NT2/D1 (cell line): ENCODE measurements at regions not wholly inside any gene's neighbourhood (a gene's known extent, or its start where the extent isn't known, plus 50 kb on each side); places are given as distances from the start of the nearest gene placed in this dataset.

Experiments
- DNase-seq: peaks from one replicate; pipeline ENCODE4 v3.0.0-alpha.2; 2011; ENCODE audit warnings: low read depth, low spot score
- H3K27me3 ChIP-seq: 2 replicates; pipeline ENCODE4 v1.6.0; 2011; ENCODE audit warnings: mild to moderate bottlenecking; ENCODE audit not compliant: insufficient read length, insufficient read depth
- H3K36me3 ChIP-seq: 2 replicates; pipeline ENCODE4 v1.6.1; 2011; ENCODE audit warnings: mild to moderate bottlenecking, low read length, mixed read lengths; ENCODE audit not compliant: insufficient read depth, insufficient read length
- H3K4me1 ChIP-seq: 2 replicates; pipeline ENCODE4 v1.5.1; 2011; ENCODE audit not compliant: insufficient read depth, insufficient read length
- H3K4me3 ChIP-seq: 2 replicates; pipeline ENCODE4 v1.5.1; 2011; ENCODE audit warnings: low read depth; ENCODE audit not compliant: insufficient read length
- H3K9ac ChIP-seq: 2 replicates; pipeline ENCODE4 v1.6.0; 2011; ENCODE audit warnings: low read depth; ENCODE audit not compliant: insufficient read length
- H3K9me3 ChIP-seq: 2 replicates; pipeline ENCODE4 v1.5.1; 2011; ENCODE audit warnings: mild to moderate bottlenecking, low read length; ENCODE audit not compliant: insufficient read depth
- SUZ12 ChIP-seq: IDR thresholded peaks from 2 replicates; pipeline ENCODE4 v1.6.1; 2011; ENCODE audit not compliant: insufficient read length, insufficient read depth; ENCODE audit errors: extremely low read depth
- YY1 ChIP-seq: IDR thresholded peaks from 2 replicates; pipeline ENCODE4 v1.6.1; 2011; ENCODE audit not compliant: insufficient read length, insufficient read depth
- ZNF274 ChIP-seq: IDR thresholded peaks from 2 replicates; pipeline ENCODE4 v1.6.1; 2011; ENCODE audit warnings: mild to moderate bottlenecking, low read depth, low read length

DNA sequence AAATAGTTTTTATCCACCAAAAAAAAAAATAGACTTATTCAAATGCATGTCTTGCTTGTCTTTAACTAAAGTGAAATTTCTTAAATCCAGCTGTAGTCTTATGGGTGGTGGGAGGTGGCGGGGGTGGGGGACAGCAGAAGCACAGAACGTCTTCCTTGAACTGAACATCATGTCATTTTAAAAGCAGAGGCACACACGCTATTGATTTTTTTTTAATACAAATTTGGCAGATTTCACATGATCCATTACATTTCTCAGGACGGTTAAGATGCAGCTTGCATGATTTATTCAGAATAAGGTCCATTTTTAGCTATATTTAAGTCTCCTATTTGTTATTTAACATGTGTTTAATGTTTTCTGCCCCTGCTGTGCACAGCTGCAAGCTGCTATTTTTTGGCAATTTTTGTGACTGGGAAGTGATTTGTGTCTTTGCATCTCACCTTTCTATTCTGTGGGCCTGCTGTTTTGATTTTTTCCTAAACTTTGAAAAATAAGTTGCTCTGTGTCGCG is 274.0 kb downstream of the TSHZ3 start:
- Histone ChIP-seq H3K9me3 (no peaks in the 10 kb centered on the region), H3K4me1 (no peaks in the 10 kb centered on the region), H3K27me3 (no peaks in the 10 kb centered on the region), H3K36me3 (no peaks in the 10 kb centered on the region), H3K4me3 (no peak overlapping the region), H3K9ac (no peak overlapping the region)
- TF ChIP-seq SUZ12 = no peak
- no peak for TF ChIP-seq YY1
- no peak for TF ChIP-seq ZNF274
- DNase-seq = no peak

DNA sequence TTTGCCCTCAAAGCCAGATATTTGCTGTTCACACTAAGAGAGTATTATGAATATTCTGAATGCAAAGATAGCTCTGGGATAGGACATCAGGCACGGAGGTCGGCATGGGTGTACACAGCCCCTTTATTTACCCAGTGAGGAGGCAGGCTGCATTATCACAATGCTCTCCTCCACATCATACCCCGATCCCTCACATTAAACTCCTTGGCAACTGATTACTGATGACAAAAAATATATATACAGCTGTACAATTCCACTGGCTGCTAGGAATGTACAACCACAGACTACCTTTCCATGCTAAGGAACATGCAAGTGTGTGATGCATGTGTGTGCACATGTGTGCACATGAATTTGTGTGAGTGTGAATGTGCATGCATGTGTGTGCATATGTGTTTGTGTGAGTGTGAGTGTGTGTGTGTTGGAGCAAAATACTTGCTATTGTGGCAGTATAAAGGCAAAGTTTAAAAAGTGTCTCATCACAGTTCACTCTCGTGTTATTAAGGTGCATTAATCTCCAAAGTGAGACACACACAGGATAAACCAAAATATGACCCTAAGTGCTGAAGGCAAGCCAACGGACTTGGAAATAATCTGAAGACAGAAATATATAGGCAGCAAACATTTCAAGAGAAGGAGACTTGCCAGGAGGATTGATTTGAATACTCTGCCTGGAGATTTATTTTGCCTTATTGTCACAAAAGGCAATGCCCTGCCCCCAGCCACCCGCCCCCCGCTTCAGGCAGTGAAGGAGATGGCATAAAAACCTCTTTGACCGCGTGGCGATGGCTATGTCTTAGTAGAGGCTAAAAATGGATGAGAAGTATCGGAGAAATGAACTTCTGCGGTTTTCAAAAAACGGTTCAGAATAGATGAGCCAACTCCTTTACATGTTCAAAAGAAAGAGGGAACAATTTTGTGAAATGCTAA is 274.8 kb downstream of the TSHZ3 start:
- no peak for DNase-seq
- Histone ChIP-seq H3K9me3 (no peaks in the 10 kb centered on the region), H3K27me3 (no peaks in the 10 kb centered on the region), H3K4me1 (no peaks in the 10 kb centered on the region), H3K4me3 (no peak overlapping the region), H3K9ac (no peak overlapping the region), H3K36me3 (no peaks in the 10 kb centered on the region)
- TF ChIP-seq SUZ12 = no peak
- no peak for TF ChIP-seq ZNF274
- no peak for TF ChIP-seq YY1

DNA sequence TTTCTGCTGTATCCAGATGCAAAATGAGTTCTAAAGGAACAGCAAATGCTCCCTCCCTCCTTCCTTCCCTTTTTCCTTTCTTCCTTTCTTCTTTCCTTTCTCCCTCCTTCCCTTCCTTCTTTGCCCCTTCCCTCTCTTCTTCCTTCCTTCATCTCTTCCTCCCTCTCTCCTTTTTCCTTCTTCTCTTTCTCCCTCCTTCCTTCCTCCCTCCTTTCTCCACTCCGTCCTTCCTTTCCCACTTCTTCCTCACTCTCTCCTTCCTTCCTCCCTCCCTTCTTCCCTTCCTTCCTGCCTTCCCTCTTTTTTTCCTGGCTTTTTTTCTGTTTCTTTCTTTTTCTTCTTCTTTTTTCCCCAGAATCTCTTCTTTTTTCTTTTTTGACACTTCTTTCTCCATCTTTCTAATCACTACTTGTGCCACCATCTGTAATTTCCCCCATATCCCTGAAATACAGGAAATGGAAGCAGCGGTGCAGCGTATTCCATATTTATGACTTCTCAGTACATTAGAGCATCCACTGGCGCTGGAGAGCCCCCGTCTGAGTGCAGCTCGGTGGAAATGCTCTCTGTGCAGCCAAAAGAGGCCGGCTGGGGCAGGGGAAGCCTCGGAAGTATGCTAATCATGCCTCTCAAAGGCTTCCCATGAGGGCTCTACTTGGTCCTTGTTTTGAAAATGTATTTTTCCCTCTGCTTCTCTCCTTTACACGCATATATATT is 275.6 kb downstream of the TSHZ3 start:
- H3K4me3 ChIP-seq = no peak overlapping the region
- H3K9me3 ChIP-seq = no peaks in the 10 kb centered on the region
- H3K4me1 ChIP-seq = no peaks in the 10 kb centered on the region
- no peaks in the 10 kb centered on the region for H3K27me3 ChIP-seq
- H3K36me3 ChIP-seq = no peaks in the 10 kb centered on the region
- DNase-seq = no peak
- no peak for TF ChIP-seq YY1
- TF ChIP-seq SUZ12 = no peak
- no peak for TF ChIP-seq ZNF274
- no peak overlapping the region for H3K9ac ChIP-seq

DNA sequence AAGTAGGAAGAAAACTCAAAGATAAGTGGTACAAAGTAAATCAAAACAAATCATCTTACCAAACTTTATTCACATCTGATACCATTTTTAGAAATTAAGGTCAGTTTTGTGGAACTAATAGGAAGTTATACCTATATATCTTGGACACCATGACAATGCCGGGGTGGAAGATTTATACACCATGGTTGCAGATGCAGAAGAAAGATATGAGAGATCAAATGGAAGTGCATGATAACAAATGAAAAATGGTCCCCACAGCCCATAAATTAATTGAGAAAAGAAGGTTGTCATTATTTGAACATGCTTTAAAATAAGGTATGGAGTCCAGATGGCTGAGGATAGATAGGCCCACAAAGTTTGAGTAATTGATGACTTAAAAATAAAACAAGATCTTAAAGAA is 276.8 kb downstream of the TSHZ3 start:
- H3K27me3 ChIP-seq = no peaks in the 10 kb centered on the region
- no peak overlapping the region for H3K9ac ChIP-seq
- H3K9me3 ChIP-seq = no peaks in the 10 kb centered on the region
- H3K4me1 ChIP-seq = no peaks in the 10 kb centered on the region
- no peak overlapping the region for H3K4me3 ChIP-seq
- H3K36me3 ChIP-seq = no peaks in the 10 kb centered on the region
- no peak for TF ChIP-seq SUZ12
- no peak for TF ChIP-seq YY1
- no peak for TF ChIP-seq ZNF274
- no peak for DNase-seq

DNA sequence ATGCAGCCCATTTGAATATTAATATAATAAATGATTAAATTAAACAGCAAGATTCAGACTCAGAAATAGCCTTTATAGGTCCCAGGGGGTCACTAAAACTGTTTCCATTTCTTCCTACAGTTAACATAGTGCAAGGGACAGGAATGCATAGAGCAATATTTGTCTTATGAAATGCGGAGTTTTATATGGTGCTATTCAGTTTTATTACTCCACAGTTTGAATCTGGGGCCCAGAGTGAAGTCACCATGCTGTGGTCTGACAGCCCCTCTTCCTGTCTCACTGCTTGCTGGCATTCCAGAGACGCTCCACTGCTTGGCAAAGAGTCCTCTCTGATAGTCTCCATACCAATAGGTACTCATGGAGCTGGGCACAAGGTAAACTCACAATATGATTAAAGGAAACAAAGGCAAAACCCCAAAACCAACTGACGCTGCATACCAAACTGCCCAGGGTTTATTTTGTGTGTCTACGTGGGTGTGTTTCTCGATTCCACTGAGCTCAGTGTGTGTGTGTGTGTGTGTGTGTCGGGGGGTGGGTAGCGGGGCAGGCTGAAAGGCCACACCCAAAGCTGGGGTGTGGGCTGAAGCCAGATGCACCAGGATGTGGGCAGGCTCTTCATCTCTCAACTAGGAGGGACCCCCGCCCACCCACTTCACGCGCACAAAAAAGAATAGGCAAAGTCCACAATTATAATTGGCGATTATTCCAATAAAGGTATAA is 277.9 kb downstream of the TSHZ3 start:
- Histone ChIP-seq H3K9me3 (no peaks in the 10 kb centered on the region), H3K36me3 (no peaks in the 10 kb centered on the region), H3K4me3 (no peak overlapping the region), H3K4me1 (no peaks in the 10 kb centered on the region), H3K27me3 (no peaks in the 10 kb centered on the region), H3K9ac (no peak overlapping the region)
- TF ChIP-seq SUZ12 = no peak
- no peak for TF ChIP-seq YY1
- no peak for TF ChIP-seq ZNF274
- no peak for DNase-seq

DNA sequence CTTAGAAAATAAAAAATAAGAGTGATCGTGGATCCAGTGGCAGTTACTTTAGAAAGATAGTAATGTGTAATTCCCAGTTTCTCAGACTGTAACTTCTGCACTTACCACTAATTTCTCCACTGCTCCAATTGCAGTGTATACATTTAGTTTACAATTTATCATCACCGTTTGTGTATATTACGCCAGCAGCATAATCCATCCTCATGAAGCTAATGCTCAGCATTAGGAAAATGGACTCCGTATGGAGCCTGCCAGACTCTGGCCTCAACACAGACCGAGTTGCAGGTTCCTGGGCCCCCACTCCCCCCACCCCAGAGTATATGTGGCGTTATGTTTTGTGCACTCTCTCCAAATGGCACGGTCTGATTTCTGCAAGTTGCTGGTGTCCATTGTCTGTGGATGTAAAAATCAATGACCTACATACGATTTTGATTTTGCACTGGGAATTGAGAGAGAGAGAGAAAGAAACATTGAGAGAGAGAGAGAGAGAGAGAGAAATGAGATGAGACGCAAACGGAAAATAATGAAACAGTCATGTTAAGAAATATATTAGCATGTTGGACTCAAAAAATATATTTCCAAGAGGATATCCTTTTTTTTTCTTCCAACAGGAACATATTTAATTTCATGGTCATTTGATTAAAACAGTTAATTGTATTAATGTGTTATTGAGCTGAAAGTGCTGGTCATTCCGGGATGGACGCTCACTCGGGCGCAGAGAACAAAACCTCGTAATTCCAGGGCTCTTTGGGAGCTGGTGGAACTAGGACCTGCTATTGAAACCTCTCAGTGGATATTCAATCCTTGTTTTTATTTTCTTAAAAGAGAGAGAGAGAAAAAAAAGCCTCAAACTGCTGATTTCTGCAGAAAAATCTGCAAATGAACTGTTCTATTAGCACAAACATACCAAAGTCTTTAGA is 278.8 kb downstream of the TSHZ3 start:
- TF ChIP-seq ZNF274 (no peak), SUZ12 (no peak), YY1 (no peak)
- Histone ChIP-seq H3K9ac (no peak overlapping the region), H3K4me1 (no peaks in the 10 kb centered on the region), H3K9me3 (no peaks in the 10 kb centered on the region), H3K36me3 (no peaks in the 10 kb centered on the region), H3K4me3 (no peak overlapping the region), H3K27me3 (no peaks in the 10 kb centered on the region)
- no peak for DNase-seq
